Vagina (tissue), 2 donors: ENCODE measurements at regions not wholly inside any gene's neighbourhood (a gene's known extent, or its start where the extent isn't known, plus 50 kb on each side); places are given as distances from the start of the nearest gene placed in this dataset.

ENCODE experiments used
- POLR2A ChIP-seq, 2 donors: fragments of 450-650 bp; IDR thresholded peaks; one replicate each; pipeline ENCODE4 v1.6.1; 2017; ENCODE audit warnings: antibody characterized with exemption in 2 of 2, mild to moderate bottlenecking in 2 of 2, moderate library complexity in 2 of 2
- POLR2AphosphoS5 ChIP-seq, 2 donors: sonication (generic); formaldehyde crosslinking; IDR thresholded peaks; one replicate each; pipeline ENCODE4 v1.9.0; 2017; ENCODE audit warnings: antibody characterized with exemption in 2 of 2, mild to moderate bottlenecking in 2 of 2, low read depth in 1 of 2; ENCODE audit not compliant: insufficient read depth in 1 of 2
- TF ChIP-seq, protein P1 (sequence below), 3 experiments: fragments of 450-650 bp in 2 of 3; fragments of 200-600 bp in 1 of 3; sonication (generic) in 1 of 3; IDR thresholded peaks; one replicate each; pipeline ENCODE4 v1.5.1; 2017 to 2019; ENCODE audit warnings: antibody characterized with exemption in 3 of 3, mild to moderate bottlenecking in 2 of 3, moderate library complexity in 2 of 3

DNA sequence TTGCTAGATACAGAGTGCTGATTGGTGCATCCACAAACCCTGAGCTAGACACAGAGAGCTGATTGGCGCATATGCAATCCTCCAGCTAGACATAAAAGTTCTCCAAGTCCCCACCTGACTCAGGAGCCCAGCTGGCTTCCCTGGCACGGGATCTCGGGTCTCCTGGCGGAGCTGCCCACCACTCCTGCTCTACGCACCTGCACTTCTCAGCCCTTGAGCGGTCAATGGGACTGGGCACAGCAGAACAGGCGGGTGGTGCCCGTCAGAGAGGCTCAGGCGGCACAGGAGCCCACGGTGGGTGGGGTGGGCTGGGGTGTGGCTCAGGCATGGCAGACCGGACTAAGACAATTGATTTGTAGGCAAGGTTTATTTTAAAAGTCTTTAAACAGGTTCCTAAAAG lies 1365.5 kb downstream of the FAM181B start:
- TF ChIP-seq, protein P1, sequence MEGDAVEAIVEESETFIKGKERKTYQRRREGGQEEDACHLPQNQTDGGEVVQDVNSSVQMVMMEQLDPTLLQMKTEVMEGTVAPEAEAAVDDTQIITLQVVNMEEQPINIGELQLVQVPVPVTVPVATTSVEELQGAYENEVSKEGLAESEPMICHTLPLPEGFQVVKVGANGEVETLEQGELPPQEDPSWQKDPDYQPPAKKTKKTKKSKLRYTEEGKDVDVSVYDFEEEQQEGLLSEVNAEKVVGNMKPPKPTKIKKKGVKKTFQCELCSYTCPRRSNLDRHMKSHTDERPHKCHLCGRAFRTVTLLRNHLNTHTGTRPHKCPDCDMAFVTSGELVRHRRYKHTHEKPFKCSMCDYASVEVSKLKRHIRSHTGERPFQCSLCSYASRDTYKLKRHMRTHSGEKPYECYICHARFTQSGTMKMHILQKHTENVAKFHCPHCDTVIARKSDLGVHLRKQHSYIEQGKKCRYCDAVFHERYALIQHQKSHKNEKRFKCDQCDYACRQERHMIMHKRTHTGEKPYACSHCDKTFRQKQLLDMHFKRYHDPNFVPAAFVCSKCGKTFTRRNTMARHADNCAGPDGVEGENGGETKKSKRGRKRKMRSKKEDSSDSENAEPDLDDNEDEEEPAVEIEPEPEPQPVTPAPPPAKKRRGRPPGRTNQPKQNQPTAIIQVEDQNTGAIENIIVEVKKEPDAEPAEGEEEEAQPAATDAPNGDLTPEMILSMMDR (IDR thresholded peaks at IDR 0.05), result no peak
- no peak for TF ChIP-seq POLR2A (IDR thresholded peaks at IDR 0.05)
- no peak for TF ChIP-seq POLR2AphosphoS5 (IDR thresholded peaks at IDR 0.05; ENCODE audit: insufficient read depth in 1 of 2, low read depth in 1 of 2)
